ENCODE measurements at regions not wholly inside any gene's neighbourhood (a gene's known extent, or its start where the extent isn't known, plus 50 kb on each side); places are given as distances from the start of the nearest gene placed in this dataset.

DNA sequence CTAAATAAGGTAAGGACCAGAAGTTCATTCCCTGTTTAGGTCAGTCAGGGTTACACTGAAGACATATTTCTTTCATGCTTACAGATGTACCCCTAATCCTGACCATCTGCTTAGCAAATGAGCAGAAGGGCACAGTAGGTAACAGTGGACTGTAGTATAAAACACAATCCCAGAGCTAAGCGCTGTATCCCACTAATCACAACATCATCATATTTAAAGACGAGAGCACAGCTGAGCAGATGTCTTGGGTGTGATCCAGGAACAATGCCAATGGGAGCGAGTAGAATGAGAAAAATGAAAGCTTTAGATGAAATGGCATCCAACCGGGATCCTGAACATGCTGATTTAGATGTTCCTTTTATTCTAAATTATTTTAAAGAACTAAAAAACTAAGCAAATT lies 213.4 kb downstream of the CCER1 start:
- Histone ChIP-seq H3K27me3 (ENCODE audit: insufficient read depth, low read length) (no peaks in the 10 kb centered on the region), H4K8ac (replicated peaks; ENCODE audit: insufficient read length, low read depth, low read length) (no peak overlapping the region), H4K20me1 (ENCODE audit: control insufficient read depth, insufficient read depth, insufficient read length) (no peaks in the 10 kb centered on the region), H3K23ac (ENCODE audit: insufficient read length, low read depth, low read length) (no peak overlapping the region), H3K18ac (ENCODE audit: insufficient read length, low read depth, low read length) (no peak overlapping the region), H2BK20ac (ENCODE audit: low read depth, low read length, poor library complexity, severe bottlenecking) (no peak overlapping the region), H3K79me1 (ENCODE audit: insufficient read depth, low read depth, low read length, poor library complexity, severe bottlenecking) (no peaks in the 10 kb centered on the region), H3K4ac (ENCODE audit: low read depth, low read length) (no peak overlapping the region), H3K14ac (ENCODE audit: insufficient read depth, low read length) (no peak overlapping the region), H3K4me1 (ENCODE audit: insufficient read depth, low read length) (no peaks in the 10 kb centered on the region), H4K5ac (ENCODE audit: insufficient read length, low read depth, low read length) (no peak overlapping the region), H3K56ac (ENCODE audit: insufficient read length, low read depth, low read length) (no peak overlapping the region), H2BK120ac (ENCODE audit: low read depth, low read length, poor library complexity, severe bottlenecking) (no peak overlapping the region), H2BK15ac (ENCODE audit: low read depth, low read length) (no peak overlapping the region), H2BK5ac (ENCODE audit: insufficient read length, low read length) (no peak overlapping the region), H3T11ph (ENCODE audit: low read length) (no peak overlapping the region), H2AK5ac (ENCODE audit: insufficient read length, low read length) (no peak overlapping the region), H3K9ac (ENCODE audit: extremely low read depth, insufficient read length, low read length) (no peak overlapping the region), H4K91ac (ENCODE audit: insufficient read length, low read depth, low read length) (no peak overlapping the region), H3K23me2 (ENCODE audit: insufficient read length, low read depth, low read length, poor library complexity, severe bottlenecking) (no peaks in the 10 kb centered on the region), H2AFZ (ENCODE audit: low read length) (no peak overlapping the region), H3K4me2 (ENCODE audit: insufficient read depth, insufficient read length, low read length) (no peak overlapping the region), H3K9me3 (ENCODE audit: control insufficient read depth, low read depth, low read length) (no peaks in the 10 kb centered on the region), H2BK12ac (ENCODE audit: insufficient read length, low read depth, low read length) (no peak overlapping the region), H3K27ac (ENCODE audit: insufficient read length, low read depth, low read length) (no peak overlapping the region), H3K79me2 (ENCODE audit: insufficient read depth, low read length) (no peaks in the 10 kb centered on the region)
- no CpG with 5 or more reads among the region's 4 CpGs for WGBS (ENCODE audit: extremely low coverage, insufficient read length, low lambda C conversion rate)
- no peak for DNase-seq
- Mint-ChIP-seq H3K4me1 (no peaks in the 10 kb centered on the region), H3K36me3 (ENCODE audit: insufficient read depth in 1 of 3, low read depth in 3 of 3) (peaks cover 0 to 3% (median 2%) of the 10 kb centered on the region in 3 experiments; a peak in 2 of 7 replicates), H3K9me3 (peaks cover 0 to 4% of the 10 kb centered on the region in 2 experiments; a peak in 3 of 5 replicates), H3K27me3 (ENCODE audit: low read depth) (no peaks in the 10 kb centered on the region), H3K27ac (no peak overlapping the region), H3K4me3 (no peak overlapping the region)
- TF ChIP-seq, protein P1, sequence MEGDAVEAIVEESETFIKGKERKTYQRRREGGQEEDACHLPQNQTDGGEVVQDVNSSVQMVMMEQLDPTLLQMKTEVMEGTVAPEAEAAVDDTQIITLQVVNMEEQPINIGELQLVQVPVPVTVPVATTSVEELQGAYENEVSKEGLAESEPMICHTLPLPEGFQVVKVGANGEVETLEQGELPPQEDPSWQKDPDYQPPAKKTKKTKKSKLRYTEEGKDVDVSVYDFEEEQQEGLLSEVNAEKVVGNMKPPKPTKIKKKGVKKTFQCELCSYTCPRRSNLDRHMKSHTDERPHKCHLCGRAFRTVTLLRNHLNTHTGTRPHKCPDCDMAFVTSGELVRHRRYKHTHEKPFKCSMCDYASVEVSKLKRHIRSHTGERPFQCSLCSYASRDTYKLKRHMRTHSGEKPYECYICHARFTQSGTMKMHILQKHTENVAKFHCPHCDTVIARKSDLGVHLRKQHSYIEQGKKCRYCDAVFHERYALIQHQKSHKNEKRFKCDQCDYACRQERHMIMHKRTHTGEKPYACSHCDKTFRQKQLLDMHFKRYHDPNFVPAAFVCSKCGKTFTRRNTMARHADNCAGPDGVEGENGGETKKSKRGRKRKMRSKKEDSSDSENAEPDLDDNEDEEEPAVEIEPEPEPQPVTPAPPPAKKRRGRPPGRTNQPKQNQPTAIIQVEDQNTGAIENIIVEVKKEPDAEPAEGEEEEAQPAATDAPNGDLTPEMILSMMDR (conservative IDR thresholded peaks at IDR 0.05) = no peak

Measured in H9 (cell line).